ENCODE measurements at regions not wholly inside any gene's neighbourhood (a gene's known extent, or its start where the extent isn't known, plus 50 kb on each side); places are given as distances from the start of the nearest gene placed in this dataset.

DNA sequence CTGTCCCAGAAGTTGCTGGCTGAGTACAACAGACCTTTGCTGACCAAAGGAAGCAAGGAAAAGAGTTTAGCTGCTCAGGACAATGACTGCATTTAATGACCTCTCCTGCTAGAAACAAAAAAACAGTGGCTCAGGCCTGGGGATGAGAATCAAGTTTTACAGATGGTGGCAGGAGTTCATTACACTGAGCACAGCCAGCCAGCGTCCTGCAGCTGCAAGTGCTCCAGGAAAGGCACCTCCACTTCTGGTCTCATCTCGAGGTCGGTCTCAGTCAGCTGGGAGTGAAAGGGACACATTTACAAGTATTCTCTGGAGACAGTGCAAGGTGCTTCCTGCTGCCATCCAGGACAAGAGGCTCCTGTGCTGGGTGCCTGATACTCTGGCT lies 362.7 kb downstream of the THBS2 start:
- Mint-ChIP-seq H3K4me3 (no peak overlapping the region), H3K27ac (no peak overlapping the region), H3K9me3 (no peaks in the 10 kb centered on the region), H3K27me3 (no peaks in the 10 kb centered on the region), H3K36me3 (ENCODE audit: low read depth) (no peaks in the 10 kb centered on the region), H3K4me1 (ENCODE audit: low read depth) (peaks cover 10% of the 10 kb centered on the region)

DNA sequence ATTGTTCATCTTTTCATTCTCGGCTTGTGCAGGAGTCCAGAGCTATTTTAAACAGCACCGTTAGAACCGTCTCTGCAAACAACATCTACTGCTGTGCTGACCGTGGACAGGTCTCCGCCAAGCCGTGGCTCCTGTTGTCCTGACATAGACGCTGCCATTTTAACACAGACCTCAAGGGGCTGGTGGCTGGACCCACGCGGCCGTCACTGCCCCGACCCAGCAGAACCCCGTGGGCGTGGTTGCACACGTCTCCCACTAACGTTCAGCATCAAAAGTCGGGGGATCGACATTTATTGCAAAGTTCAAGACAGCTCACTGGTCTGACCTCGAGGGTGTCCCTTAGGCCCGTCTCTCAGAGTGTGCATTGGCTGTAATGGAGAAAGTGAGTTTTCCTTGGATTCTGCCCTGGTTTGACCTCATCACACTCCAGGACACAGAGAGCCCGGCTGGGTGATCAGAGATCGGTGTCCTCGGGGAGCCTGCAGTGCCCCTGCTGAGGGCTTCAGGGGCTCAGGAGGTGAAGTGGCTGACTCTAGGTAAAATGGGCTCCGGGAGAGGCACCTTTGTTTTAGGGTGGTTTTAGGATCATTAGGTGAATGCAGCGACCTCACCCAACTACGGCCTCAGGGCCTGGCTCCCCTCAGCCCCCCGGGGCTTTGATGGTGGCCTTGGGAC lies 363.2 kb downstream of the THBS2 start:
- H3K9me3 Mint-ChIP-seq, result no peaks in the 10 kb centered on the region
- no peak overlapping the region for H3K27ac Mint-ChIP-seq
- peaks cover 9% of the 10 kb centered on the region for H3K4me1 Mint-ChIP-seq (ENCODE audit: low read depth)
- H3K27me3 Mint-ChIP-seq, result no peaks in the 10 kb centered on the region
- H3K36me3 Mint-ChIP-seq (ENCODE audit: low read depth), result no peaks in the 10 kb centered on the region
- no peak overlapping the region for H3K4me3 Mint-ChIP-seq

DNA sequence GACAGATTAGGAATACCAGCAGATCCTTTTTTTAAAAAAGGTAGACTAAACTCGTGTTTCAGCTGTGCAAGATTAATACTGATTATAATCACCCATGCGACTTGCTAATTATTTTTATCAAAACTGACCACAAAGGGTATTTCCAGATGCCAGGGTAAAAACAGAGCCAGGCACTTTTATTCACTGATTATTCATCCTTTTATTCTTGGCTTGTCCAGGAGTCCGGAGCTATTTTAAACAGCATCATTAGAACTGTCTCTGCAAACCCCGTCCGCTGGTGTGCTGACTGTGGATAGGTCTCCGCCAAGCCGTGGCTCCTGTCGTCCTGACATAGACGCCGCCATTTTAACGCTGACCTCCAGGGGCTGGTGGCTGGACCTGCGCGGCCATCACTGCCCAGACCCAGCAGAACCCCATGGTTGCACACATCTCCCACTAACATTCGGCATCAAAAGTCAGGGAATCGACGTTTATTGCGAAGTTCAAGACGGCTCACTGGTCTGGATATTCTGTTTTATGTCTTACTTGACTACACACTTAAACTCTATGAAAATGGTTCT lies 364.8 kb downstream of the THBS2 start:
- H3K9me3 Mint-ChIP-seq, result no peaks in the 10 kb centered on the region
- peaks cover 7% of the 10 kb centered on the region for H3K4me1 Mint-ChIP-seq (ENCODE audit: low read depth)
- no peak overlapping the region for H3K27ac Mint-ChIP-seq
- no peak overlapping the region for H3K4me3 Mint-ChIP-seq
- no peaks in the 10 kb centered on the region for H3K36me3 Mint-ChIP-seq (ENCODE audit: low read depth)
- H3K27me3 Mint-ChIP-seq, result peaks cover 2% of the 10 kb centered on the region

DNA sequence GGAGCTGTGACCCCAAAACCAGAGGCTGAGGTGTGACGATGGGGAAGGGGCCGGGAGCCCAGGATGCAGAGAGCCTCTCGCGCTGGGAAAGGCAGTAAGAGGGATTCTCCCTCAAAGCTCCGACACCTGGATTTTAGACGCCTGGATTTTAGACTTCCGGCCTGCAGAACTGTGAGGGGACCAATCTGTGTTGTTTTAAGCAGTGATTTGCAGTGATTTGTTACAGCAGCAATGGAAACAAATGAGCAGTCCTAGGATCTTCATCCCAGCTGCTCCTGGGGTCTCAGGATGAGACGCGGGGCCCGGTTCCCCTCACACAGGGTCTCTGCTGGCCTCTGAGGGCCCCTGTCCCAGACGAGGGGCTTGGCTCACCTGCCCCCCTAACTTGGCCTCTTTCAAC lies 365.5 kb downstream of the THBS2 start:
- Mint-ChIP-seq H3K27ac (no peak overlapping the region), H3K4me3 (no peak overlapping the region), H3K36me3 (ENCODE audit: low read depth) (no peaks in the 10 kb centered on the region), H3K4me1 (ENCODE audit: low read depth) (peaks cover 9% of the 10 kb centered on the region), H3K9me3 (no peaks in the 10 kb centered on the region), H3K27me3 (peaks cover 3% of the 10 kb centered on the region)

DNA sequence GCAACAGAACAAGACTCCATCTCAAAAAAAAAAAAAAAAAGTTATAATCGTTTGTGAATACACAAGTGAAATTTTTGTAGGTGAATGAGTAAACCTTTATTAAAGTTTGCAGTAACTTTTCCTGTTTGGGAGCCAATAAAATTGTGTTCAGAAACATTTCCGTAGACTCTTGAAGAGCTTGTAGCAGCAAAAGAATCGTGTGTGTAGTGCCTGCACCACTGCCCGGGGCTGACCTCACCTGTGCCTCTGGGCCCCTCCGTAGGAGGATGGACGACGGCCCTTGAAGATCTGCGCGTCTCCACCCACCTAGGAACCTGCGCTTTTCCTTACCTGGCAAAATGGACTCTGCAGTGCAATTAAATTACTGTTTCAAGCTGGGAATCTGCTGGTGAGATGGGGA lies 366.0 kb downstream of the THBS2 start:
- Mint-ChIP-seq H3K27ac (no peak overlapping the region), H3K36me3 (ENCODE audit: low read depth) (no peaks in the 10 kb centered on the region), H3K4me1 (ENCODE audit: low read depth) (peaks cover 9% of the 10 kb centered on the region), H3K9me3 (no peaks in the 10 kb centered on the region), H3K4me3 (no peak overlapping the region), H3K27me3 (peaks cover 3% of the 10 kb centered on the region)

DNA sequence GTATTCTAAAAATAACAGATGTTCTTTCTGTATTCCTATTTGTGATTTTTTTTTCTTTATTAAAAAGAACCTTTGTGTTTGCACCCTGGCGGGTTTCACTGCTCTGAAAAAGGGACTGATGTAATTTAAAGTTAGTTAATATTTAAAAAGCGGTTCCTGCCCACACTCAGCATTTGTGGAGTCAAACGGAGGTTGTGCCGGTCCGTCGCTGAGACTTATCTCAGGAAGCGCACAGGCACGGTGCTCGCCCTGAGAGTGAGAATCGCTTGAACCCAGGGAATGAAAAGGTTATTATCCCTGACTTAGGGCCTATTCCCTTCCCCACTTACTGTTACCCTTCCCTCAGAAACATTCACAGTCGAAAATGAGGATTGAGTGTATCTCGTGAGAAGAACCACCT lies 366.7 kb downstream of the THBS2 start:
- H3K4me1 Mint-ChIP-seq (ENCODE audit: low read depth), result peaks cover 9% of the 10 kb centered on the region
- H3K27ac Mint-ChIP-seq, result no peak overlapping the region
- no peak overlapping the region for H3K4me3 Mint-ChIP-seq
- H3K9me3 Mint-ChIP-seq, result no peaks in the 10 kb centered on the region
- no peaks in the 10 kb centered on the region for H3K36me3 Mint-ChIP-seq (ENCODE audit: low read depth)
- peaks cover 3% of the 10 kb centered on the region for H3K27me3 Mint-ChIP-seq

DNA sequence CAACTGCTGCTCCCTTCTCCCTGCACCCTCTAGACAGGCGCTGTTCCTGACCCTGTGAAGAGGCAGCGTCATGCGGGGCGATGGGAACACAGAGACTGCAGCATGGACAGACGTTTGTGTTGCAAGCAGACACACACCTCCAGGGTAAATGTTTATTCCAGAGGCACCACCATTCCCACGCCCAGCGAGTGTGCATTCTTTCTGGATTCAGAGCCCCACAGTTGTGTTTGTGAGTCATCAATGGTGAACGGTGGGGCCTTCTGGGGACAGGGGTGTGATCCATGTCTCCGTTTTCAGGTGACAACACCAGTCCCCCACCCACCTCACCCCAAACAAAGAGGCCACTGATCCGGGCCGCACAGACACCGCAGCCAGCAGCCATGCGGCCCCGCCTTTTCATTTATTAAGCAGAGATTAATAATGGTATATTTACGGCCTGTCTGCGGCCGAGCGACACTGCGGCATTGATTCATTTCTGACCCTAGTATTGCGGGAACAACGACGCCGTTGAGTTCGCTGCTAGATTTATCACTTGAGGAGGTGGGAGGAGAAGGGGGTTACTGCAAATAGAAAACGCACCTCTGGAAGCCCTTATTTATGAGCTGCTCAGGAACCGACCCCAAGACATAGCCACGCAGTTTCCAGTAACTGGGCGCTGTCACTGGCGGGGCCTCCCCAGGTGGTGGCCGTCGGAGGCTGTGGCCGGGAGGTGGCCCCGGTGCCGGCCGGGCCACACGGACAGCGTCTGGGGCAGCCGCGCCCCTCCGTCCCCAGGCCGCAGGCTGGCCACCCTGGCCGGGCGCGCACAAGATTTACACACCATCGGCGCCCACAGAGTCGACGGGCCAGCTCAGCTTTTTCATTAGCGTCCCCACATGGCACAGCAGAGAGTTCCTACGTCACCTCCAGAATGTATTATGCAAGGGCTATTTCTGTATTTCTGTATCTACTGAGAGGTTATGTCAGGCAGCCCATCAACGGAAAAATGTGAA lies 367.6 kb downstream of the THBS2 start:
- no peak overlapping the region for H3K27ac Mint-ChIP-seq
- H3K4me3 Mint-ChIP-seq, result no peak overlapping the region
- H3K36me3 Mint-ChIP-seq (ENCODE audit: low read depth), result no peaks in the 10 kb centered on the region
- peaks cover 9% of the 10 kb centered on the region for H3K4me1 Mint-ChIP-seq (ENCODE audit: low read depth)
- no peaks in the 10 kb centered on the region for H3K9me3 Mint-ChIP-seq
- H3K27me3 Mint-ChIP-seq, result peaks cover 3% of the 10 kb centered on the region

DNA sequence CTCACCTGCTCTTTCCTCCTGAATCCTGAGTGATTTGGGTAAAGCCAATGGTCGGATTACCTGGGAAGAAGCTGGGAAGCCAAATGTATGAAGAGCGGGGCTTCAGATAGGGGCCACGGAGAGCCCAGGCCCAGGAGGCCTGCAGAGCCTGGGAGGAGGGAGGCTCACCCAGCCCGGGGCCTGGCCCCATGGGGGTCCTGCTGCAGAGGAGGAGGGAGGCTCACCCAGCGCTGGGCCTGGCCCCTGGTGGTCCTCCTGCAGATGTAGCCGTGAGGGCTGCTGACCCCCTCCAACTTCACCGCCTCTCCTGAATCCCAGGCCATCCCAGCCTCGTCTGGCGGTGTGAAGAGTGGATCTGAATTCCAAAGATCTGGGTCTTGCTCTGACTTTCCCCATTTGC lies 368.4 kb downstream of the THBS2 start:
- Mint-ChIP-seq H3K27ac (no peak overlapping the region), H3K36me3 (ENCODE audit: low read depth) (no peaks in the 10 kb centered on the region)

DNA sequence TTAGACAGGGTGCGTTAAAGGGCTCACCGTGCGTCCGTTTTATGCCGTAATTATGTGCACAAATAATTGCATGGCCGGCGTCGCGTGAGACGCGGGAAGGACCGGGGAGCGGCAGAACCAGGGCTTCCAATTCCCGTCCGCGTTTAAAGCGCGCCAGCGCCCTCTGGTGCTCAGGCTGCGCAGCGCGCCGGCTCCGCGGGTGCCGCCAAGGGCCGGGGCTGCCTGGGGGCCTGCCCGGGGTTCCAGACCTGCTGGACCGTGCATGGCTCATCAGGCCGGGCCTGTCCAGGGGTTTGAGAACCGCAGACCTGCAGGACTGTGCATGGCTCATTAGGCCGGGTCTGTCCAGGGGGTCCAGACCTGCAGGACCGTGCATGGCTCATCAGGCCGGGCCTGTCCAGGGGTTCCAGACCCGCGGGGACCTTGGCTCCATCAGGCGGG lies 369.0 kb downstream of the THBS2 start:
- Mint-ChIP-seq H3K27me3 (peaks cover 3% of the 10 kb centered on the region), H3K27ac (no peak overlapping the region)

More for the DNA sequence above, 368.4 kb downstream of the THBS2 start:
- peaks cover 9% of the 10 kb centered on the region for H3K4me1 Mint-ChIP-seq (ENCODE audit: low read depth)
- no peak overlapping the region for H3K4me3 Mint-ChIP-seq
- peaks cover 3% of the 10 kb centered on the region for H3K27me3 Mint-ChIP-seq
- no peaks in the 10 kb centered on the region for H3K9me3 Mint-ChIP-seq

DNA sequence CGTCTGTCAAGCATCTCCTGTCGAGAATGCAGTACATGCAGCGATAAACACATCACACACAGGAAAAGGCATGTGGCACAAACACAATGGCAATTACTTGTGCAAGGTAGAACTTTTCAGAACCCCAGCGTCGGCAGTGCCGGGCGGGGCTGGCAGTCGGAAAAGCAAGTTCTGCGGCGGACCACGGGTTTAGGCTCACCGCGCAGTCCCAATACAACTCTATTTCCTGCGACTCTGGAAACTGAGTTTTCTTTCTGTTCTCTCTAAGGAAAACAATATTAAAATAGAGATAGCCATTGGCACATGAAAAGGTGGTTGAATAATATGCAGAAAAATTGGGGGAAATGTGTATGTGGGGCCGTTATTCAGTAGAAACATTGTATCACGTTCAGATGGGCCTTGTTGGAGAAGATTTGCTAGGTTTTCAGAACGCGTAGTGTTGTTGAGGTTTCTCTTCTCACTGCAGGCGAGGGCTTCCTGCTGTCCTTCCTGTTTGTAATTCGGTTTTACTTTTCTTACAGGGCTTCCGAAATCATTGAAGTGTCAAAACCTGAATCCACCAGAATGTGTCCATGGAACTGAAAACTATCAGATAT lies 369.5 kb downstream of the THBS2 start:
- Mint-ChIP-seq H3K4me1 (ENCODE audit: low read depth) (peaks cover 9% of the 10 kb centered on the region), H3K4me3 (peak overlapping the region; percentile 71), H3K36me3 (ENCODE audit: low read depth) (no peaks in the 10 kb centered on the region), H3K27me3 (peaks cover 3% of the 10 kb centered on the region), H3K27ac (no peak overlapping the region), H3K9me3 (no peaks in the 10 kb centered on the region)

More for the DNA sequence above, 369.0 kb downstream of the THBS2 start:
- no peaks in the 10 kb centered on the region for H3K9me3 Mint-ChIP-seq
- peaks cover 9% of the 10 kb centered on the region for H3K4me1 Mint-ChIP-seq (ENCODE audit: low read depth)
- no peaks in the 10 kb centered on the region for H3K36me3 Mint-ChIP-seq (ENCODE audit: low read depth)
- peak overlapping the region; percentile 71 for H3K4me3 Mint-ChIP-seq

DNA sequence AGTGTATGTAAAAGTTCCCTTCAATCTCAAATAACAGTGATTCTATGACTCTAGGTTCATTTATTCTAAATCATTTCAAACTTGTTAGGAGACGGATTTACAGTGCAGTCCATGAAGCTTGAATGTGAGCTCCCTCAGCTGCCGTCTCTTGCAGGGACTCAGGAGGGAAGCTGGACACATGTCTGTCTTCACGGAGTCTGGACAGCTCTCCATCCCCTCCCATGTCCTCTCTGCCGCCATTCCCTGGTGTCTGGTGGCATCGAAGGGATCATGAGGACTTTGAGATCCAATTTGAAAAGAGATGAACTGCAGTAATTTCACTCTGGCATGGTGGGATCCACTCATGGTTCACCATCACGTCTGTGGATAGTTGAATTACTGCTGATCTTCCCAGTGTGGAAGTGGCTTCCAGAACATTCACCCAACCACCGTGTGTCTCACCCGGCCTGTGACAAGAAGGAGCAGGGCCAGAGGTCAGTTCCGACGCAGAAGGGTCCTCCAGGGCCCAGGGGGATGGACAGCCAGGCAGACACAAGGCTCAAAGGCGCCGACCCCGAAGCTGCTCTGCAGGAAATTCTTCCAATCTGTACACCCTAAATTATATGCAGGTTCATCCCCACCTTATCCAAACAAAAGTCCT lies 370.1 kb downstream of the THBS2 start:
- Mint-ChIP-seq H3K36me3 (ENCODE audit: low read depth) (no peaks in the 10 kb centered on the region), H3K4me3 (no peak overlapping the region), H3K27ac (no peak overlapping the region), H3K27me3 (peaks cover 3% of the 10 kb centered on the region), H3K9me3 (no peaks in the 10 kb centered on the region), H3K4me1 (ENCODE audit: low read depth) (peaks cover 9% of the 10 kb centered on the region)

DNA sequence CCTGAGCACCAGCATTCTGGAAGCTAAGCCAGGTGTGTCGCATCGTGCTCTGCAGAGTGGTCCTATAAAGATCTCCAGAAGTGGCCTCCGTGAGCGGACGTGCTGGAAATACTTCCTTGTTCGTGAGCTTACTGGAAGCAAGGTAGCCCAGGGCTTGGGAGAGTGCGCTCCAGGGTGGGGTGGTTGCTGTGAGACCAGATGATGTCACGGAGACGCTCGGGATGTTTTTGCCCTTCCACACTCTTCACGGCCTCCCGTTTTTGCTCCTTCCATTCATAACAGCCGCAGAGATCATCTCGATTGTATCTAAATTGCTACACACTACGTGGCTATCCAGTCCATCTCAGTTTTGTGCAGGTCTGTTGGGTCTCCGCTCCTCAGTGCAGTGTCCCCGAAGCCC lies 373.4 kb downstream of the THBS2 start:
- H3K4me3 Mint-ChIP-seq, result no peak overlapping the region
- H3K27me3 Mint-ChIP-seq, result peaks cover 3% of the 10 kb centered on the region
- H3K36me3 Mint-ChIP-seq (ENCODE audit: low read depth), result no peaks in the 10 kb centered on the region
- H3K27ac Mint-ChIP-seq, result no peak overlapping the region
- H3K9me3 Mint-ChIP-seq, result no peaks in the 10 kb centered on the region
- H3K4me1 Mint-ChIP-seq (ENCODE audit: low read depth), result peaks cover 9% of the 10 kb centered on the region

DNA sequence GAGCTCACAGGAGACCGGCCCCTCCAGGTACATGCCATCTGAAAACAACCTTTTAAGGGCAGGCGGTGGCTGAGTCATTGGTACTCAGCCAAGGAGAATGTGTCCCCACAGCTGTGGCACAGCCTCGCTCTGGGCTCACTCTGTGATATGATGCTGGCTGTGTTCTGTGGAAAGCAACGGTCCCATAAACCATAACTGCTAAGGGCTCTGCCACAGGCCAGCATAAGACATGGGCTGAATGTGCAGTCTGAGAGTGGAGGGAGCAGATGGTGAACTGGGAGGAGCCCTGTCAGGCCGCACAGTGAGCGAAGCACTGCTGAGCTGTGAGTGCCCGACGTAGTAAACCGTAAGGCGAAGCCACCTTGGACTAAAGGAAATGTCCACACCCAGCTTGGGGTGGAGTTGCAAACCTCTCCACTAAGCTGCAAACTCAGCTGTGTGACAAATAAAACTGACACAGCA lies 375.8 kb downstream of the THBS2 start:
- Mint-ChIP-seq H3K4me1 (ENCODE audit: low read depth) (no peaks in the 10 kb centered on the region), H3K36me3 (ENCODE audit: low read depth) (no peaks in the 10 kb centered on the region), H3K27me3 (peaks cover 3% of the 10 kb centered on the region), H3K9me3 (no peaks in the 10 kb centered on the region), H3K4me3 (no peak overlapping the region), H3K27ac (no peak overlapping the region)

DNA sequence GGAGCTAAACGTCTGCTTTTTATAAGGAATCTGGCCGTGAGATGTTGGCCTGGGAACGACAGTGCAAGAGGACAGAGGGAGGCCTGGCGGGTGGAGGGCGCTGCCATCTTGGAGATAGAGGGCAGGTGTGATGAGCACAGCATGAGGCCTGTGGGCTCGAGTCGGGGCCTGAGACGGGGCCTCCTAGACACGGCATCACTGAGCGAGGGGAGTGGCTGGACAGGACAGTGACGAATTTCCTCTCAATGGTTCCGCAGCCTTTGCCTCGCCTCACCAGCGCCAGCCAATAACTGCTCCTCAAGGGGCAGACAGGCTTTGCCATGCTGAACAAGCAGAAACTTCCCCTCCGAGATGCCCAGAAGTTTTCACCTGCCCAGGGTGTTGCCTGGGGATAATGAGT lies 376.7 kb downstream of the THBS2 start:
- Mint-ChIP-seq H3K9me3 (no peaks in the 10 kb centered on the region), H3K4me1 (ENCODE audit: low read depth) (no peaks in the 10 kb centered on the region), H3K27ac (no peak overlapping the region), H3K27me3 (peaks cover 3% of the 10 kb centered on the region), H3K36me3 (ENCODE audit: low read depth) (no peaks in the 10 kb centered on the region), H3K4me3 (no peak overlapping the region)
